GM18511 (cell line): ENCODE measurements at regions not wholly inside any gene's neighbourhood (a gene's known extent, or its start where the extent isn't known, plus 50 kb on each side); places are given as distances from the start of the nearest gene placed in this dataset.
"Not testable (repeated sequence)": the region's sequence is repeated elsewhere in the genome, so short reads cannot be mapped to it uniquely, and the experiment has no call there.

Experiments used
- ATAC-seq: cut with Tn5 transposase; IDR thresholded peaks from one replicate; pipeline ENCODE4 v1.9.1; 2021; ENCODE audit warnings: mild to moderate bottlenecking, moderate library complexity; ENCODE audit not compliant: unreplicated experiment

DNA sequence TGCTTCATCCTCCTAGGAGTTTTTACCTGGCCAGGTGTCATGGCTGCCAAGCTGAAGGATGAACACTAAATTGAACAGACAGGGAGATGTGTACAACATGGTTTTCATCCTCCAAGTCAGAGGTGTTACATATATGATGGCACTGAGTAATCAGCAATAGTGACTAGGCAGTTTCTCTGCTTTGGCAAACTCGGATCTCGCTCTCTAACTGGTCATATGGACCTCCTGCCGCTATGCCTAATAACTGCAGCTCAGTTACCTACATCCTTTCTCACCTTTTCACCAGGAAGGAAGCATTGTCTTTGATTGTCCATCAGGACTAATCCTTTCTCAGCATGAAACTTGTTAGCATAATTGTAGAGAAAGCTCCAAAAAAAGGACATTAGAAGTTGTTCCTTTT is 175.9 kb upstream of the PLSCR5 start:
- ATAC-seq, result no peak

DNA sequence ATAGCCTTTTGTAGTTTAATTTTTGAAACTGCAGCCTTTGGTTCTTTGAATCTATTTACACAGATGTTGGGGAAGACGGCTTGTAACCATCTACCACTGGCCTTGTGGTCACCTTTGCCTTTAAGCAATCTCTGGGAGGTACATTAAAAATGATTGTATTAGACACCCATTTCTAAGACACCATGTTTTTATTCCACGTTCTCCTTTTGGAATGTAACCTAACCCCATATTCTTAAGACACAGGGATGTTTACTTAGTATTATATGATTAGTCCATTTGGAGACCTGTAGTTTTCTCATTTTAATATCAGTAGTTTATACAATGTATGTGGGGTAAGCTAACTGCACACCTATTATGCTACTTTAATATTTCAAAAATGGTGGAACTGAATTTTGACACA is 175.1 kb upstream of the PLSCR5 start:
- no peak for ATAC-seq

DNA sequence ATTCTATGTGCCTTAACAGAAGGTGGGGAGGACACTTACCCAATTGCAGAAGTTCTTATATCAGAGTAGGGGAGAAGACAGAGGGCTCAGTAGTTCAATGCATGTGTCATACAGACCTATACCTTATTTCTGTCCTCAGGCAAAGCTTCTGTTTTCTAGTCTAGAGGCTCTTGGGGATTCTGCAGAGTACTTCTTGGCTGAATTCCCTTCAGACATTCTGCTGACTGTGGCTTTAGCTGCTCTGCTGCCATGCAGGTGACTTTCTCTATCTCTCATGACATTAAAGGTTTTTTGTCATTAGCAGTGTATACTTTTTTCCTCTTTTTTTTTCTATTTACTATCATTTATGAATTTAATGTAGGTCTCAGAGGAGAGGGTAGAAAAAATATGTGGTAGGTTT is 172.8 kb upstream of the PLSCR5 start:
- ATAC-seq, result no peak

DNA sequence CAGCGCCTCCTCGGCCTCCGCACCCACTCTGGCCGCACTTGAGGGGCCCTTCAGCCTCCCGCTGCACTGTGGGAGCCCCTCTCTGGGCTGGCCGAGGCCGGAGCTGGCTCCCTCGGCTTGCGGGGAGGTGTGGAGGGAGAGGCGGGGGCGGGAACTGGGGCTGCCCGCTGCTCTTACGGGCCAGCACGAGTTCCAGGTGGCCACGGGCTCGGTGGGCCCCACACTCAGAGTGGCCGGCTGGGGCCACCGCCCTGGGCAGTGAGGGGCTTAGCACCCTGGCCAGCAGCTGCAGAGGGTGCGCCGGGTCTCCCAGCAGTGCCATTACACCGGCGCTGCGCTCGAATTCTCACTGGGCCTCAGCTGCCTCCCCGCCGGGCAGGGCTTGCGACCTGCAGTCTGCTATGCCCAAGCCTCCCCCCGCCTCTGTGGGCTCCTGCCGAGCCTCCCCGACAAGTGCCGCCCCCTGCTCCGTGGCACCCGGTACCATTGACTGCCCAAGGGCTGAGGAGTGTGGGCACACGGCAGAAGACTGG is 167.1 kb upstream of the PLSCR5 start:
- ATAC-seq, result no peak

DNA sequence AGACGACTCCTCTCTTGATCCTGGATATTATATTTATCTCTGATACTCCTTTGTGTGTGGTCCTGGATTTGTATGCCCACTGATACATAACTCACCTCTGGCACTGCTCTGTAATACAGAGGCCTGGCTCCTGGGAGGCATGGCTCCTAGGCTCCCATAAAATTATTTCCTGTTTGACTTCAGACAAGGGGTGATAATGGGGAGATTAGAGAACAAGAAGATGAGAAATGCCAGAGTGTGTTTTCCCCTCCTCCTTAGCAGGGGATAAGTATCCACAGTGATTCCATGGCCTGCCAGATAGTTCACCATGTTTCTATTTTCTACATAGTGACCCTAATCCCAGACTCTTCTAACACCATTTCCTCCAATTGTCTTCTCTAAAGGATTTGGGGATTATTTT is 165.7 kb upstream of the PLSCR5 start:
- no peak for ATAC-seq

DNA sequence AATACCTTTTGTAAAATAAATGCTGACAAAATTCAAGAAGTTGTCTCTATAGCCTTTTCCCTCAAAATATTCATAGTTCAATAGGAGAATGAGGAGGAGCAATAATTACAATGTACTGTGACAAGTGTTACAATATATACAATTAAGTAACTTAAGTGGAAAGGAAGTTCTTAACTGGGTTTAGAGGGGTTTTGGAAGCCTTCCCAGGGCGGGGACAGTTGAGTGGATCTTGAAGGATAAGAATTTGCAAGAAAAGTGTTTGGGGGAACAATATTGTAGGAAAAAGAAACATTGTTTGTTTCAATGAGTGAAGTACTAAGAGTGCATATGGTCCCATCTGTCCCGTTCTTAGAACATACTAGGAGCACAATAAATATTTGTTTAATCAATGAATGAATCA is 165.2 kb upstream of the PLSCR5 start:
- no peak for ATAC-seq

DNA sequence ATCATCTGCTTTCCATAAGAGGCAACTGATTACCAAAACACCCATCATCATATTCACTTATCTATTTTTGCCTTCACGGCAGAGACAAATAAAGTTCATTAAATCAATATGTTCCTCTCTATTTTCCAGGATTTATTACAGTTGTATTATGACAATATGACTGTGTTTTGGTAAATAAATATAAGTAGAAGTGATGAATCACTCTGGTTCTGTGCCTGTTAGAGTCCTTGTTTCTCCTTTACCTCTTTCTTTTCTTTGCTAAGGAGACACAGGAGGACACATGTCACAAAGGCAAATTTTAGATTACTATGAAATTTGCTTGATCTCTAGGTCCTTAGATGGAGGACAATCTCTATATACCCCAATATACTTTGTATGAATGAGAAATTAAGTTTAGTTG is 152.6 kb upstream of the PLSCR5 start:
- ATAC-seq, result no peak

DNA sequence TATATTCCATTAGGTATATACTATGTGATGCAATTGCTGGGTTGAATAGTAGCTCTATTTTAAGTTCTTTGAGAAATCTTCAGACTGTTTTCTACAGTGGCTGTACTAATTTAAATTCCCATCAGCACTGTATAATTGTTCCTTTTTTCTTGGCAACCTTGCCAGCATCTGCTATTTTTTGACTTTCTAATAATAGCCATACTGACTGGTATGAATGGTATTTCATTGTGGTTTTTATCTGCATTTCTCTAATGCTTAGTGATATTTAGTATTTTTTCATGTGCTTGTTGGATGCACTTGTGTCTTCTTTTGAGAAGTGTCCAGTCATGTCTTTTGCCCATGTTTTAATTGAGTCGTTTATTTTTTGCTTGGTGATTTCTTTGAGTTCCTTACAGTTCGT is 145.1 kb upstream of the PLSCR5 start:
- no peak for ATAC-seq

DNA sequence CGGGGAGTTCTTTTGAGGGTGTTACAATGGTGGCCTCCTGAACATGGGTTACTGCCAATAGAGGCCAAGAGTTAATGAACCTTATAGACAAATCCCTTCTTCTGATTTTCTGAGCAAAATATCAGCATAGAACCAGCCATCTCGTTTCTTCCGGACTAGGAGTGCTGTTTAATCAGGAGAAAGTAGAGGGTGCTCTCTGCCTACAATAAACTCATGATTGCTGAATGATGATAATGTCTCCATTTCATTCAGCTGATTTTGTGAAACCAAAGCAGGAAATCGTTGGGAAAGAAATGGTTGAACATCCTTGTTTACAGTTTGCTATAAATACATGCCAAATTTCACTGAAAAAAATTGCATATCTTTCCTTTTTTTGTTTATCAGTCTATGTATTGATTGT is 142.8 kb upstream of the PLSCR5 start:
- no peak for ATAC-seq

DNA sequence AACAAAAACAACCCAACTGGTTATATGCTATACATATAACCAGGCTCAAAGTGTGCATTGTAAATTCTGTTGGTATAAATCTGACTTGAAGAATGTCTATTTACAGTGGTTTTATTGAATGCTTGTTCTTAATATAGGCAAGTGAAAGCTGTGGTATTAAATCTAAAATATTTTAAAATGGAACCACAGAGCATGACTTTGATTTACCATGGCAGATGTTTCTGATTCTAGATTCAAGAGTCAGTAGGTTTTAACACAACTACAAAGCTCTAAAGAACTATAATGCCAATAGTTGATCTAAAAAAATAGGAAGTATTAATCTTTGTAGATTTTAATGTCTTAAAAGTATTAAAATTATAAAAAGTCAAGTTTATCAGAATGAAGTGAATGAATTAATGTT is 141.9 kb upstream of the PLSCR5 start:
- ATAC-seq, result no peak

DNA sequence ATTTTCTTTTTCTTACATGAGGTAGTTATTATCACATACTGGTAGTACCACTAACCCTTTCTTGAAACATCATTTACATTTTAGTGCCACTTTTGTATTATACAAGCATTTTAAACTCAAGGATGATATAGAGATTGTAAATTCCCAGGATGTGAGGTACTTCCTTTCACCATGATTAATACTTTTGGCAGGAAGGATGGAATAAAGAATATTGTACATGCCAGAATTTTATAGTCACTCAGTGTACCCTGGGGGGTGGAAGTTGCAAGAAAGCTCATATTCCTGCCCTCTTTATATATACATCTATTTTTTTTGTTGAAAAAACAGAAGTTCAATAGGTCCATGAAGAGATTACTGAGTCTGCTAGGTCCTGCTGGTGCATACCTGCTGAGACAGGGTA is 141.0 kb upstream of the PLSCR5 start:
- no peak for ATAC-seq

DNA sequence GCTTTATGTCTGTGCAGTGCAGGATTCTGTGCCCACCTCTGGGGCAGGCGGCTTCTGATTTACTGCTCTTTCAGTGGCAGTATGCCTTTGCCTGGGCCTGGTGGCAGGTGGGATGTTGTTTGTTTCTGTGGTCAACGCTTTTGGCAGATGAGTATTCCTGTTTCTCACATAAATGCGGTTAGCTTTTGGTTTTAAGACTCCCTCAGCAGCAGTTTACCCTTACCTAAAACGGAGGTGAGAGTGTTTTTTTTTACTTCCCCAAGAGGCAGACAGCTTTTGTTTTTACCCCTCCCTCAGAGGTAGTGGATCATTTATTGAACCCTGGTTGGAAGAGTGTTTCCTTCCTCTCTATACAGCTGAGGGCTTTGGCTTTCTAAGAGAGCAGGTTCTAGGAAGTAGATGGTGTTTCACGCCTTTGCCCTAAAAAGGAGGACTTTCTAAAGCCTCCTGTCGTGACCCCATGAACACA is 134.1 kb upstream of the PLSCR5 start:
- no peak for ATAC-seq

DNA sequence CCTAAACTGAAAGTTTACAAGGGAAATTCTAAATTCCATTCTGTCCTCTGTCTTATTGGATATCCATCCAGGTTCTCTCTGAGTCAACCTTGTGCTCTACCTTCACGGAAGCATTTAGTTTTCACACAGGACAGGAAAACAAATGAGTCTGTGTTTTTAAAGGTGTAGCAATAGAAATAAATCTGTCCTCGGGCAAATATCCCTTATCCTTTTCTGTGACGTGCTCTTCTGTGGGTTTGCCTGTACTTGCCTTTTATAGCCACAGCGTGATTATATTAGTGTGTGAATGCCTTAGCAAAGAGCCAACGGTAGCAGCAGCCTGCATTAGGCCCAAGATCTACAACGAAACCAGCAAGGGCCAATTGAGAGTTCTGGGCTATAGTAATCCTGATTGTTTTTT is 127.2 kb upstream of the PLSCR5 start:
- no peak for ATAC-seq

DNA sequence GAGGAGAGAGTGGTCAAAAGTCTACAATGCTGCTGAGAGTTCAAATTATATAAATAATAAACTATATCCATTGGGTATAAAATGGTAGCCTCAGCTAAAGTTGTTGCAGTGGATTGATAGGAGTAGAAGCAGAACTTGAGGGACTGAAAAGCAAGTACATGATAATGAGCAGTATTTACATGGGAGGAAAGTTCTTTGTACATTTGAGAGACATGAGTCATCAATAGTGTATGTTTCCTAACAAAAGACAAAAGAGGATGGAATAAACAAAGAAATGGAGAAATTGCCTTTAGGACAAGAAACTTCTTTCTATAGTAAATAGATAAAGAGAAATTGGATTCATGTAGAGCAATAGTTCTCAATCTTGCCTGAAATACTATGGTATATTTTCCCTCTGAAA is 110.0 kb upstream of the PLSCR5 start:
- ATAC-seq, result no peak

DNA sequence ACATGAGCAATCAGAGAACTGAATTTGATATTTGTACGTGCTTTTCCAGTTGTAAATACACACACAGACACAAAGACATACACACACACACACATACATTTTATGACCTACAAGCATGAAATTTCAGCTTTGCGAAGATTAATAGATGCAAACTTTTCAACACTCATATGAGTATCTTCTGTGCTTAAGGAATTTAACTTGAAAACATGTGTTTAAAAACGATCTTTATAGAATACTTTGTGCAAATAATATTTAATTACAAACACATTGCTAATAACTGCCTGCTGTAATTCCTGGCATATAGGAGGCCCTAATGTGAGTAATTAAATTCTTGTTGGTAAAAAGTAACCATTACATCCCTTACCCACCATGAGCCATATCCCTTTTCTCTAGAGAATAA is 107.7 kb upstream of the PLSCR5 start:
- ATAC-seq, result no peak

DNA sequence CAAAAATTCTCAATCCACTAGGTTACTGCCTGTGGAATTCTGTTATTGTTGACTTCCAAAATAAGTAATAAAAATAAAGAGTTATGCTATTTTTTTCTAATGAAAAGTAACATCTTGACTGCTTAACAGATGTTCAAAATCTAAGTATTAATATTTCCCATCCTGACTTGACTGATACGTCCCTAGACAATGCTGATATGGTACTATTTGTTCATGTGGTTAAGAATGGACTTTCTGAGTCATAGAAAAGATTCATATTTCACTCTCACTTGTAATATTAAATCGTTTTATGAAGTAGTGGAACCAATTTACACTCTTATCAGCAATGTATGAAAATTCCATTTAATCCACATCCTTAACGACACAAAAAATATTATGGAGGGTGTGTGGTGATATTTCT is 104.8 kb upstream of the PLSCR5 start:
- no peak for ATAC-seq

DNA sequence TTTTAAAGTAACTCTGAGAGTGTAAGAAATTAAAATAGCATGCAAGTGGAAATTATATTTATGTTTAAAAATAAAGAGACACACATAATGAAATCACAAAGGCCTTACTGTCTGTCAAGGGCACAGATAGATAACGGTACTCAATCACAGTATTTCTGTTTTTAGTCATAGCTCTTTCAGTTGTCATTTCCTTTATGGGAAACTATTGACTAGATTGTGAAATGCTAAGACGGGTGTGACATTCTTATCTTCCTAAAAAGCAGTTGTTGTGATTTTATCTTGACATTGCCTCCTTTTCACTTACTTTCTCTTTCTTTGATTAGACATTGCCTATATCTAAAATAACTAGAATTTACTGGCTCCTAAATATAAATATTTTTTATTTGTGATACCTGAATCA is 100.1 kb upstream of the PLSCR5 start:
- ATAC-seq, result peak; percentile 69

DNA sequence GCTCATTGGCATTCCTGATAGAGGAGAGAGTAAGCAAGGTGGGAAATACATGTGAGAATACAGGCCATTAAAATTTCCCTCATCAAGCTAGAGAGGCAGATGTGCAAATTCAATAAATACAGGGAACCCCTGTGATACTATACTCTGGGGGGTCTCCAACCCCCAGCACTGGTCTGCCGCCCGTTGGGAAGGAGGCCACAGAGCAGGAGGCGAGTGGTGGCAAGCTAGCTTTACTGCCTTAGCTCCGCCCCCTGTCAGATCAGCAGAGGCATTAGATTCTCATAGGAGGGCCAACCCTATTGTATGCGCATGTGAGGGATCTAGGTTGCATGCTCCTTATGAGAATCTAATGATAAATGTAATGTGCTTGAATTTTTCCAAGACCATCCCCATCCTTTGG is 97.1 kb upstream of the PLSCR5 start:
- no peak for ATAC-seq

DNA sequence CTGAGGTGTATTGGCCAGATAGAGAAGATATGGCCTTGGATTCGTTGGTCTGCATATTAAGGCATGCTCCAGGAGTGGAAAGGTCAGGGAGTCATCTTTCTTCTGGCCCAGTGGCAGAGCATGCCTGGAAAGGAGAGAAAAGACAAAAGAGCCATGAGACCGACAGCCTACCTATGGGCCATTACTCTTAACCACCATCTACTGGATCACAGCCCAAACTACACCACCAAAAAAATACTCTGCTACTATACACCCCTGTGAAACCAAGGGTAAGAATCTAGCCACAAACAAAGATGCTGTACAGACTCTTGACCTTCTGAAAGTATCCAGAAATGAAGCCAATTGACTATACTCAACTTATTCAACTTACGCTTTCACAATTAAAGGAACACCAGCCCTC is 96.1 kb upstream of the PLSCR5 start:
- no peak for ATAC-seq

DNA sequence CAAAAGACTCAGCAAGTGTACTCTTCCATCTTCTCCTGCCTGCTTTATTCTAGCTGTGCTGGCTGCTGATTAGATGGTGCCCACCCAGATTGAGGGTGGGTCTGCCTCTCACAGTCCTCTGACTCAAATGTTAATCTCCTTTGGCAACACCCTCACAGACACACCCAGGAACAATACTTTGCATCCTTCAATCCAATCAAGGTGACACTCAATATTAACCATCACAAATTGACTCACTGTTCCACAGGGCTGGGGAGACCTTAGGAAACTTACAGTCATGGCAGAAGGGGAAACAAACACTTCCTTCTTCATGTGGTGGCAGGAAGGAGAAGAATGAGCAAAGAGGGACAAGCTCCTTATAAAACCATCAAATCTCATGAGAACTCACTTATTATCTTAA is 94.9 kb upstream of the PLSCR5 start:
- not testable (repeated sequence) for ATAC-seq

DNA sequence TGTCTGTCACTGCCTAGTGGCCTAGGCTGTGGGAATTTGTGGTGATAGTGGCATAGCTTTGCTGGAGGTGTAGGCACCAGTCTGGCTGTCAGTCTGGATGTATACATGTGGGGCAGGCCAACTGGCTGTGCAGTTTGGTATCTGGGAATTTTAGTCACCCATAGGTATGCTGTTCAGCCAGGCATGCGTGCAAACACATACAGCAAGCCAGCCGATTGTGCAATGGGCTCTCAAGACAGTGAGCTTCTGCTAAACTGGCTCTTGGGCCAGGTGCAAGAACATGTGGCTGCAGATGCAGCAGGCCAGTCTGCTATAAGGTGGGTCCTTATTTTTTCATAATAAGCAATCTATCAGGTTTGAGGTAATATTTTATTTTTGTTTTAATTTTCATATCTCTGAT is 87.1 kb upstream of the PLSCR5 start:
- ATAC-seq, result no peak

DNA sequence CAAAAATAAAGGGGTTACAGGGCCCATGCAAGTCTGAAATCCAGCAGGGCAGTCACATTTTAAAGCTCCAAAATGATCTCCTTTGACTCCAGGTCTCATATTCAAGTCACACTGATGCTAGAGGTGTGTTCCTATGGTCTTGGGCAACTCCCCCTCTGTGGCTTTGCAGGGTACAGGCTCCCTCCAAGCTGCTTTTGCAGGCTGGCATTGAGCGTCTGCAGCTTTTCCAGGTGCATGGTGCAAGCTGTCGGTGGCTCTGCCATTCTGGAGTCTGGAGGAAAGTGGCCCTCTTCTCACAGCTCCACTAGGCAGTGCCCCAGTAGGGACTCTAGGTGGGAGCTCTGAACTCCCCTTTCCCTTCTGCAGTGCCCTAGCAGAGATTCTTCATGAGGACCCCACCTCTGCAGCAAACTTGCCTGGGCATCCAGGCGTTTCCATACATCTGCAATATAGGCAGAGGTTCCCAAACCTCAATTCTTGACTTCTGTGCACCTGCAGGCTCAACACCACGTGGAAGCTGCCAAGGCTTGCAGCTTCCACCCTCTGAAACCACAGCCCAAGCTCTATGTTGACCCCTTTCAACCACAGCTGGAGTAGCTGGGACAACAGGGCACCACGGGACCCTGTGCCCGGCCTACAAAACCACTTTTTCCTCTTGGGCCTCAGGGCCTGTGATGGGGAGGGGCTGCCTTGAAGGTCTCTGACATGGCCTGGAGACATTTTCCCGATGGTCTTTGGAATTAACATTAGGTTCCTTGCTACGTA is 80.1 kb upstream of the PLSCR5 start:
- ATAC-seq, result no peak

DNA sequence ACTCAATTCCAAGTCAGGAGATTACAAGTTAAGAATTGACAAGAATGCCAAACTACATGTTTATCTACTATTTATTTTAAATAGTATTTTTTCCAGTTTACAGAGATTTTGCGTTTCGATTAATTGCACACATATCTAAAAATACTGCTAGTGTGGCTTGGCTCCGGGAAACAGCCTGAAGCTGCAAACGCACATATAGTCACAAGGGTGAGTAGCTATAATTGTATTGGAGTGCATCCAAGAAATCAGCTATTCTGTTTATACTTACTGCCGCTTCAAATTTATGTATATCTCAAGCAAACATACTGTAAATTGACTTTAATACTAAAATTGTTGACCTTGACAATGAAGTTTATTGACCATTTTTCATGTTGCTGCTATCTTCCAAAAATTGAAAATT is 77.0 kb upstream of the PLSCR5 start:
- ATAC-seq, result no peak
